HEK293T (cell line): ENCODE measurements at regions not wholly inside any gene's neighbourhood (a gene's known extent, or its start where the extent isn't known, plus 50 kb on each side); places are given as distances from the start of the nearest gene placed in this dataset.

Experiments used
- CTCF ChIA-PET: fragments of 350-600 bp; formaldehyde crosslinking; extraction: SDS; loops from one replicate; lab custom pipeline; 2021; ENCODE audit warnings: antibody characterized with exemption, inconsistent platforms; lab: Yijun Ruan, JAX
- POLR2A ChIA-PET: fragments of 350-600 bp; formaldehyde crosslinking; extraction: SDS; loops from one replicate; lab custom pipeline; 2020; ENCODE audit warnings: antibody characterized with exemption, inconsistent platforms; lab: Yijun Ruan, JAX
- DNase-seq: peaks from one replicate; pipeline ENCODE4 v3.0.0; 2012; ENCODE audit warnings: mixed read lengths; ENCODE audit errors: extremely low spot score
- ARNT ChIP-seq: fragments of 450-650 bp; IDR thresholded peaks from 2 replicates; pipeline ENCODE4 v1.6.1; 2017; ENCODE audit warnings: mild to moderate bottlenecking
- BHLHE40 ChIP-seq: fragments of 450-650 bp; IDR thresholded peaks from 2 replicates; pipeline ENCODE4 v1.6.1; 2016; ENCODE audit warnings: mild to moderate bottlenecking, moderate library complexity, borderline replicate concordance
- CTBP1 ChIP-seq: fragments of 450-650 bp; IDR thresholded peaks from 2 replicates; pipeline ENCODE4 v1.6.1; 2016; ENCODE audit warnings: borderline replicate concordance
- ELF4 ChIP-seq: fragments of 450-650 bp; IDR thresholded peaks from 2 replicates; pipeline ENCODE4 v1.6.1; 2017; ENCODE audit warnings: antibody characterized with exemption
- FOXA1 ChIP-seq: fragments of 450-650 bp; IDR thresholded peaks from 2 replicates; pipeline ENCODE4 v1.6.1; 2016; ENCODE audit warnings: mild to moderate bottlenecking
- FOXK2 ChIP-seq: fragments of 450-650 bp; IDR thresholded peaks from 2 replicates; pipeline ENCODE4 v1.6.1; 2016; ENCODE audit warnings: mild to moderate bottlenecking
- FOXM1 ChIP-seq: fragments of 450-650 bp; IDR thresholded peaks from 2 replicates; pipeline ENCODE4 v1.6.1; 2017; ENCODE audit warnings: mild to moderate bottlenecking, borderline replicate concordance
- HDGF ChIP-seq: fragments of 450-650 bp; IDR thresholded peaks from 2 replicates; pipeline ENCODE4 v1.6.1; 2017; ENCODE audit warnings: antibody characterized with exemption, borderline replicate concordance
- L3MBTL2 ChIP-seq: fragments of 450-650 bp; conservative IDR thresholded peaks from 2 replicates; pipeline ENCODE4 v1.6.1; 2016; ENCODE audit warnings: mild to moderate bottlenecking
- LEF1 ChIP-seq: fragments of 450-650 bp; IDR thresholded peaks from 2 replicates; pipeline ENCODE4 v1.6.1; 2017; ENCODE audit warnings: mild to moderate bottlenecking, borderline replicate concordance
- NFRKB ChIP-seq: fragments of 450-650 bp; IDR thresholded peaks from 2 replicates; pipeline ENCODE4 v1.6.1; 2016; ENCODE audit warnings: mild to moderate bottlenecking, moderate library complexity
- SP1 ChIP-seq: fragments of 450-650 bp; IDR thresholded peaks from 2 replicates; pipeline ENCODE4 v1.6.1; 2017
- SUZ12 ChIP-seq: fragments of 450-650 bp; IDR thresholded peaks from 2 replicates; pipeline ENCODE4 v1.6.1; 2016; ENCODE audit warnings: mild to moderate bottlenecking
- TARDBP ChIP-seq: fragments of 450-650 bp; IDR thresholded peaks from 2 replicates; pipeline ENCODE4 v1.6.1; 2016
- ZNF384 ChIP-seq: fragments of 450-650 bp; IDR thresholded peaks from 2 replicates; pipeline ENCODE4 v1.6.1; 2016
- TF ChIP-seq, protein P1 (sequence below): fragments of 450-650 bp; IDR thresholded peaks from 2 replicates; pipeline ENCODE4 v1.6.1; 2016

DNA sequence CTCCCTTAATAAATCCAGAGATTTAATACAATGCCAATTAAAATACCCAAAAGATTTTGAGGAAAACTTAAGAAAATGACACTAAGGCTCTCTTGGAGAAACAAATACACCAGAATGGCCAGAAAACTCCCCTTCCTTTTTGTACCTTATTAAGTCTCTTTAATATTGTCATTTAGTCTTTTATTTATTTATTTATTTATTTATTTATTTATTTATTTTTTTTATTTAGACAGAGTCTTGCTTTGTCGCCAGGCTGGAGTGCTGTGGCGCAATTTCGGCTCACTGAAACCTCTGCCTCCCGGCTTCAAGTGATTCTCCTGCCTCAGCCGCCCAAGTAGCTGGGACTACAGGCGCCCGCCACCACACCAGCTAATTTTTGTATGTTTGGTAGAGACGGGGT lies 210.6 kb downstream of the DACT1 start:
- DNase-seq, result no peak
- ChIA-PET POLR2A (no interaction called here), CTCF (no interaction called here)
- TF ChIP-seq SUZ12 (no peak), ZNF384 (no peak), ELF4 (no peak), HDGF (no peak), SP1 (no peak), CTBP1 (no peak), L3MBTL2 (no peak), ARNT (no peak), NFRKB (no peak), LEF1 (no peak), FOXA1 (no peak), FOXM1 (no peak), BHLHE40 (no peak), FOXK2 (no peak)
- TF ChIP-seq, protein P1, sequence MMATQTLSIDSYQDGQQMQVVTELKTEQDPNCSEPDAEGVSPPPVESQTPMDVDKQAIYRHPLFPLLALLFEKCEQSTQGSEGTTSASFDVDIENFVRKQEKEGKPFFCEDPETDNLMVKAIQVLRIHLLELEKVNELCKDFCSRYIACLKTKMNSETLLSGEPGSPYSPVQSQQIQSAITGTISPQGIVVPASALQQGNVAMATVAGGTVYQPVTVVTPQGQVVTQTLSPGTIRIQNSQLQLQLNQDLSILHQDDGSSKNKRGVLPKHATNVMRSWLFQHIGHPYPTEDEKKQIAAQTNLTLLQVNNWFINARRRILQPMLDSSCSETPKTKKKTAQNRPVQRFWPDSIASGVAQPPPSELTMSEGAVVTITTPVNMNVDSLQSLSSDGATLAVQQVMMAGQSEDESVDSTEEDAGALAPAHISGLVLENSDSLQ, result no peak

DNA sequence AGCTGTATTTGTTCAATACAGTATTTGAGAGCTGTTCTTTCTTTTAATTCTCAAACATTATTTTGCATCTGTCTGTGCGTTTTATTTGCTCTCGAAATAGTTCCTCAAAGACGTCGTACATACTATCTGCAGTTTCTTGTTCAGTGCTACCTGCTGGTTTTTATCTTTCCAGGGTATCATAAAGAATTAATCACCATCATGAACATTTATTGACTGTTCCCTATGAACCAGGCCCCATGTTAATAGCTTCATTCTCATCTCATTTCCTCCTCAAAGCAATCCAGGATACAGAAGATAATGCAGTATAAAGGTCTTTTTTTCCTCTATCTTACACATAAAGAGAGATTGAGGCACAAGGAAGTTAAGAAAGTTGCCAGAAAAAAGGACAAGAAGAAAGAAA lies 211.8 kb downstream of the DACT1 start:
- POLR2A ChIA-PET, result no interaction called here
- DNase-seq, result no peak
- CTCF ChIA-PET, result interaction anchor here (0.9 to 1.3 kb wide), 2 partner anchors 14 to 99 kb away, joined by 3 to 4 read pairs; no protein-coding TSS in a partner anchor
- TF ChIP-seq, protein P1, result no peak
- TF ChIP-seq ZNF384 (no peak), CTBP1 (no peak), L3MBTL2 (no peak), FOXA1 (no peak), FOXK2 (no peak), ELF4 (no peak), BHLHE40 (no peak), HDGF (no peak)

DNA sequence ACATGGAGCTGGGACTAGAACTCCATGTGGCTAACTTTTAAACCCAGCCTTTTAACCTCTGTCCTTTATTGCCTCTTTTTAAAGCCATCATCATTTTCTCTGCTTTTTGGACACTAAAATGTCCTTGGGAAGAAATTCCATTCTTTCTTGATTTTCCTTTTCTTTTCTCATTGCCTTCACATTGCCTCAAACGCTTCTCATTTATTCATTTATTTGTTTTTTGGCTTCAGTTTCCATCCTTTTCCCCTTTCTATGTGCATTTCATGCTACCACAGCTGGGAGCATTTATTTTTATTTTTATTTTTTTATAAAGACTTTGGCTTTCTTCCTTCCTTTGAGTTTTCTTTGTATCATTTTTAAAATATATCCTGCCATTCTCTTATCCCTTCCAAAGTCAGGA lies 212.2 kb downstream of the DACT1 start:
- no peak for DNase-seq
- ChIA-PET POLR2A (no interaction called here), CTCF (interaction anchor here (0.9 to 1.3 kb wide), 2 partner anchors 13 to 98 kb away, joined by 3 to 4 read pairs; no protein-coding TSS in a partner anchor)
- TF ChIP-seq FOXM1 (no peak), HDGF (no peak), ZNF384 (no peak), LEF1 (no peak)

DNA sequence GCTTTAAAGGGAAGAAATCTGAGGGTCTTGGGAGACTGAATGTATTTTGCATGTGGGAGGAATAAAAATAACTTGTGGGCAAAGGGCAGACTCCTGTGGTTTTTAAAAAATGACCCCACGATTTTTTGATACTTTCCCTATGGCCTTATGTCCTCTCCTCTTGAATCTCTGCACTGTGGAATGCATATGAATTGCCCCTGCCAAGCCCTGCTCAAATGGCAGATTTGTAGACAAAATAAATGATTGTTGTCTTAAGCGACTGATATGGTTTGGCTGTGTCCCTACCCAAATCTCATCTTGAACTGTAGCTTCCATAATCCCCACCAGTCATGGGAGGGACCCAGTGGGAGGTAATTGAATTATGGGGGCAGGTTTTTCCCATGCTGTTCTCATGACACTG lies 223.8 kb downstream of the DACT1 start:
- no peak for TF ChIP-seq SUZ12
- TF ChIP-seq ARNT, result no peak
- no peak for TF ChIP-seq NFRKB
- no peak for TF ChIP-seq ELF4
- no peak for TF ChIP-seq TARDBP
- TF ChIP-seq FOXA1, result no peak
- no peak for TF ChIP-seq HDGF
- TF ChIP-seq FOXM1, result no peak
- no peak for TF ChIP-seq SP1
- ChIA-PET CTCF (no interaction called here), POLR2A (no interaction called here)
- DNase-seq, result no peak

DNA sequence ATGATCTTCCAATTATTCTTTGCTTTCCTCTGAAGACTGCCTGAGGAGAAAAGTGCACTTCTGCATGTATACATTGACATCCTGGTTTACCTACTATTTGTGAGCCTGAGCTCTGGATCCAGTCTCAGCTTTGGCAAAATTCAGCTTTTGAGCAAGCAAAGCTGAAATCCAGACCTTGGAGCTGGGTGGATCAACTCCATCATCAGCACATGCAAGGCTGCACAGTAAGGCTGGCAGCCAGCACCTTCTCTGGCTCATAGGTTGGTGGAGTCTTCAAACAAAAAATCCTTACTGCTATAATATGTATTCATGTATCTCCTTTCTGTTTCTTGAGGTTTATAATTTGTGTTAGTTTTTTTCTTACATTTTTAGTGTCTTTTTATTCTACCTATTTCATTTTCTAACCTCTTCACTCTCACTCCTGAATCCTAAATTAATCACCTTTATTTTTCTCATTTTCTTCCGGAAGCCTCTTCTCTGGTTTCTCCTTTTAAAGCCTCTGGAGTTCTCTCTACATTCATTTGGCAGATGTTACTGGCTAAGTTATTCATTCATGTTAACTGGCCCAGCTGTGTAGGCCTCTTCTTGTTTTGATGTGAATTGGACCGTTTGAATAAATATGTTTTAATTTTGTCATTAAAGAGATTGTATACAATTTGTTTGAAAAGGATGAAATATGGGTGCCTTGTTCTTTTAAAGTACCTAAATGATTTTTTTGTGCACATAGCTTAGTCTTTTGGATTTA lies 224.8 kb downstream of the DACT1 start:
- CTCF ChIA-PET, result no interaction called here
- POLR2A ChIA-PET, result interaction anchor here (1.4 kb wide), 1 partner anchor 8 kb away, joined by 3 read pairs; no protein-coding TSS in a partner anchor
- no peak for DNase-seq
- TF ChIP-seq BHLHE40, result no peak
- TF ChIP-seq ARNT, result no peak
- TF ChIP-seq CTBP1, result no peak
- no peak for TF ChIP-seq L3MBTL2
- no peak for TF ChIP-seq FOXA1
- TF ChIP-seq SP1, result no peak
- no peak for TF ChIP-seq SUZ12
- no peak for TF ChIP-seq ZNF384
- no peak for TF ChIP-seq TARDBP
- TF ChIP-seq HDGF, result no peak
- no peak for TF ChIP-seq ELF4
- TF ChIP-seq LEF1, result no peak
- TF ChIP-seq NFRKB, result no peak
- no peak for TF ChIP-seq FOXK2
- TF ChIP-seq, protein P1, result no peak
- no peak for TF ChIP-seq FOXM1

DNA sequence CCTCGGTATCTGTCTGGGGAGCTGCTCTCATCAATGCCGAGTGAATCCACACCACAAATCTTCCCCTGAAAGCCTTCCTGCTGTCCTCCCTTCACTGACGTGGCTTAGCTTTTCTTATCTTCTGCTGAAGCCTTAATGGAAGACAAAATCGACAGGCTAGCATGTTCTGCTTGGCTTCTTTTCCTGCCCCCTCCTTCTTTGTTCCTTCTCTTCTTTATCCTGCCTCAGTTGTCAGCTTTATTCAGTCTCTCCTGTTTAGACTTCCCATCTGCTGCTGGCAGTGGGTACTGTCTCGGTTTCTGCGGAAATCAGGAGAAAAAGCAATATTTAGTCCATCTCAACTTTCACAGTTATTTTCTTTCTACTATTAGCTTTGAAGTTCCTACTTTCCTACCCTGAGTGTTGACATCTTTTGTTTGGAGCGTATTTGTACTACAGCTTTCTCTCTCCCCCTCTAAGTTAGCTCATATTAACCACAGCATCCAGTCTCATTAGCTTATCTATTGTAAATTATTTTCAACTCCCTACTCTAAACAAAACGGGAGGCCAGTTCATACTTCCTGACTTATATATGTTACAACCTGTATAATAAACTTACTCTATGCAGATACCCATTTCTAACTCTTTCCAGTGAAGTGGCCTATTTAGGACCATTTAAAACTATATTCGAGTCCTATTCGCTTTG lies 226.0 kb downstream of the DACT1 start:
- ChIA-PET POLR2A (interaction anchor here (1.4 kb wide), 1 partner anchor 7 kb away, joined by 3 read pairs; no protein-coding TSS in a partner anchor), CTCF (interaction anchor here (0.7 to 1.4 kb wide), 3 partner anchors 12 to 17 kb away, joined by 3 to 4 read pairs (median 4); no protein-coding TSS in a partner anchor)
- TF ChIP-seq L3MBTL2, result no peak
- no peak for TF ChIP-seq BHLHE40
- TF ChIP-seq CTBP1, result no peak
- no peak for TF ChIP-seq LEF1
- no peak for TF ChIP-seq TARDBP
- TF ChIP-seq HDGF, result no peak
- no peak for TF ChIP-seq FOXK2
- TF ChIP-seq NFRKB, result no peak
- no peak for TF ChIP-seq ZNF384
- no peak for TF ChIP-seq ARNT
- no peak for TF ChIP-seq ELF4
- TF ChIP-seq, protein P1, result no peak
- TF ChIP-seq FOXA1, result no peak
- no peak for DNase-seq
